Neural cell (in vitro differentiated cells): ENCODE measurements at regions not wholly inside any gene's neighbourhood (a gene's known extent, or its start where the extent isn't known, plus 50 kb on each side); places are given as distances from the start of the nearest gene placed in this dataset.
"Not testable (repeated sequence)": the region's sequence is repeated elsewhere in the genome, so short reads cannot be mapped to it uniquely, and the experiment has no call there.

ENCODE experiments used
- H2AFZ ChIP-seq: fragments of 200-600, 300-800 bp; sonication (generic), shearing (Covaris generic); 2 replicates; pipeline ENCODE4 v1.6.0; 2014; ENCODE audit warnings: low read depth, mild to moderate bottlenecking, antibody characterized with exemption, low read length, moderate library complexity
- H3F3A ChIP-seq: fragments of 200-600 bp; shearing (Covaris generic); 2 replicates; pipeline ENCODE4 v1.6.1; 2016; ENCODE audit warnings: mild to moderate bottlenecking, moderate library complexity, mixed read lengths, antibody characterized with exemption, low read length; ENCODE audit not compliant: insufficient read depth, poor library complexity, severe bottlenecking
- H3K27ac ChIP-seq: fragments of 200-600, 300-800 bp; sonication (generic), shearing (Covaris generic); 2 replicates; pipeline ENCODE4 v1.5.1; 2014; ENCODE audit warnings: mild to moderate bottlenecking, low read length, moderate library complexity
- H3K27me3 ChIP-seq: fragments of 300-800, 200-600 bp; sonication (generic), shearing (Covaris generic); 2 replicates; pipeline ENCODE4 v1.6.0; 2014; ENCODE audit warnings: mild to moderate bottlenecking, low read depth, low read length, moderate library complexity; ENCODE audit not compliant: insufficient read depth
- H3K36me3 ChIP-seq: fragments of 300-800, 200-600 bp; sonication (generic), shearing (Covaris generic); 2 replicates; pipeline ENCODE4 v1.5.1; 2014; ENCODE audit warnings: mild to moderate bottlenecking, antibody characterized with exemption, low read length, moderate library complexity; ENCODE audit not compliant: insufficient read depth
- H3K4me2 ChIP-seq: fragments of 300-800, 200-600 bp; sonication (generic), shearing (Covaris generic); 2 replicates; pipeline ENCODE4 v1.6.0; 2014; ENCODE audit warnings: mild to moderate bottlenecking, low read length
- H3K4me3 ChIP-seq: fragments of 300-800, 200-600 bp; sonication (generic), shearing (Covaris generic); 2 replicates; pipeline ENCODE4 v1.5.1; 2014; ENCODE audit warnings: mild to moderate bottlenecking, low read length, moderate library complexity
- H3K79me2 ChIP-seq: fragments of 200-600 bp; shearing (Covaris generic); replicated peaks from 2 replicates; pipeline ENCODE4 v1.6.0; 2014; ENCODE audit warnings: mild to moderate bottlenecking, low read length, moderate library complexity; ENCODE audit not compliant: insufficient read depth
- H3K9ac ChIP-seq: fragments of 300-800, 200-600 bp; sonication (generic), shearing (Covaris generic); 2 replicates; pipeline ENCODE4 v1.6.1; 2016; ENCODE audit warnings: mild to moderate bottlenecking, low read length, mixed read lengths
- H3K9me2 ChIP-seq: fragments of 200-600 bp; shearing (Covaris generic); 2 replicates; pipeline ENCODE4 v1.6.1; 2016; ENCODE audit warnings: mild to moderate bottlenecking, low read length, mixed read lengths; ENCODE audit not compliant: insufficient read depth
- H3K9me3 ChIP-seq: fragments of 200-600, 300-800 bp; sonication (generic), shearing (Covaris generic); 2 replicates; pipeline ENCODE4 v1.6.1; 2016; ENCODE audit warnings: mild to moderate bottlenecking, mixed run types, low read length, moderate library complexity, mixed read lengths
- H4K20me1 ChIP-seq: fragments of 200-600 bp; shearing (Covaris generic); 2 replicates; pipeline ENCODE4 v1.6.1; 2016; ENCODE audit warnings: mild to moderate bottlenecking, mixed run types; ENCODE audit not compliant: insufficient read depth
- EP300 ChIP-seq: fragments of 450-650 bp; conservative IDR thresholded peaks from 2 replicates; pipeline ENCODE4 v1.6.1; 2014; ENCODE audit warnings: antibody characterized with exemption, mild to moderate bottlenecking, moderate library complexity; ENCODE audit not compliant: poor library complexity, severe bottlenecking
- EZH2 ChIP-seq: fragments of 200-600, 300-800 bp; shearing (Covaris generic), sonication (generic); IDR thresholded peaks from 2 replicates; pipeline ENCODE4 v1.6.1; 2014; ENCODE audit warnings: antibody characterized with exemption, low read length, borderline replicate concordance, mild to moderate bottlenecking; ENCODE audit not compliant: insufficient read depth, poor library complexity, severe bottlenecking
- MXI1 ChIP-seq: fragments of 450-650 bp; conservative IDR thresholded peaks from 2 replicates; pipeline ENCODE4 v1.6.1; 2014; ENCODE audit warnings: antibody characterized with exemption, mild to moderate bottlenecking; ENCODE audit not compliant: poor library complexity, severe bottlenecking
- POLR2AphosphoS5 ChIP-seq: IDR thresholded peaks from 2 replicates; pipeline ENCODE4 v1.6.1; 2012
- RAD21 ChIP-seq: fragments of 450-650 bp; conservative IDR thresholded peaks from 2 replicates; pipeline ENCODE4 v1.6.1; 2014; ENCODE audit warnings: antibody characterized with exemption, mild to moderate bottlenecking, moderate library complexity
- SMC3 ChIP-seq: fragments of 450-650 bp; conservative IDR thresholded peaks from 2 replicates; pipeline ENCODE4 v1.6.1; 2014; ENCODE audit warnings: antibody characterized with exemption, mild to moderate bottlenecking, moderate library complexity; ENCODE audit not compliant: poor library complexity
- TAF1 ChIP-seq: IDR thresholded peaks from 2 replicates; pipeline ENCODE4 v1.6.1; 2012; ENCODE audit warnings: low read depth
- TF ChIP-seq, protein P1 (sequence below): fragments of 450-650 bp; IDR thresholded peaks from 2 replicates; pipeline ENCODE4 v1.5.1; 2014; ENCODE audit warnings: antibody characterized with exemption, mild to moderate bottlenecking, moderate library complexity; ENCODE audit not compliant: poor library complexity, severe bottlenecking
- TF ChIP-seq, protein P2 (sequence below): IDR thresholded peaks from 2 replicates; pipeline ENCODE4 v1.6.1; 2012; ENCODE audit warnings: borderline replicate concordance

DNA sequence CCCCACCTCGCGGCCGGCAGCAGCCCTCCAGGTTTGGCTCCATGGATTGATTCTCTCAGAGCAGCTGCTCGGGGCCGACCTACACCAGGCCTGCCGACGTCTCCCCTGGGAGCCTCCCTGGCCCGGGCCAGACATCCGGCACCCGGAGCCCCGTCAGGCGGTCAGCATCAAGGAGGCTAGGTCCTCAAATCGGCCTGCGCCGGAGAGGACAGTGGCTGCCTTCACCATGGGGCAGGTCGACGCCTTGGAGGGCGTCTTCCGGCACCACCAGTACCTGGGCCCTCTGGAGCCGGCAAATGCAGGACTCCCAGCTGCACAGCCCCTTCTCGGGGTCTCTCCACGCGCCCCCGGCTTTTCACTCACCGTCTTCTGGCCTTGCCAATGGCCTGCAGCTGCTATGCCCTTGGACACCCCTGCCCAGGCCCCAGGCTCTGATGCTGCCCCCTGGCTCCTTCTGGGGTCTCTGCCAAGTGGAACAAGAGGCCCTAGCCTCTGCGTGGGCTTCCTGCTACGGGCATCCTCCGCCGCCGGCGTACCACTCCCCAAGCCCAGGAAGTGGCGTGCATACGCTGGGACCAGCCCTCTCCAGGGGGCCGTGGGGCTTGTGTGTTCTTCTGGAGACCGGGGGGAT lies 341.8 kb downstream of the MAGEB5 start:
- Histone ChIP-seq H3K27ac (no peak overlapping the region), H3K27me3 (no peaks in the 10 kb centered on the region), H3K9me2 (no peaks in the 10 kb centered on the region), H3K9me3 (no peaks in the 10 kb centered on the region), H3K79me2 (no peaks in the 10 kb centered on the region), H3K9ac (no peak overlapping the region), H3F3A (no peaks in the 10 kb centered on the region), H3K4me3 (no peak overlapping the region), H4K20me1 (no peaks in the 10 kb centered on the region), H3K4me2 (no peak overlapping the region), H2AFZ (no peak overlapping the region), H3K36me3 (no peaks in the 10 kb centered on the region)
- TF ChIP-seq EP300: no peak
- TF ChIP-seq SMC3: no peak
- TF ChIP-seq, protein P1, sequence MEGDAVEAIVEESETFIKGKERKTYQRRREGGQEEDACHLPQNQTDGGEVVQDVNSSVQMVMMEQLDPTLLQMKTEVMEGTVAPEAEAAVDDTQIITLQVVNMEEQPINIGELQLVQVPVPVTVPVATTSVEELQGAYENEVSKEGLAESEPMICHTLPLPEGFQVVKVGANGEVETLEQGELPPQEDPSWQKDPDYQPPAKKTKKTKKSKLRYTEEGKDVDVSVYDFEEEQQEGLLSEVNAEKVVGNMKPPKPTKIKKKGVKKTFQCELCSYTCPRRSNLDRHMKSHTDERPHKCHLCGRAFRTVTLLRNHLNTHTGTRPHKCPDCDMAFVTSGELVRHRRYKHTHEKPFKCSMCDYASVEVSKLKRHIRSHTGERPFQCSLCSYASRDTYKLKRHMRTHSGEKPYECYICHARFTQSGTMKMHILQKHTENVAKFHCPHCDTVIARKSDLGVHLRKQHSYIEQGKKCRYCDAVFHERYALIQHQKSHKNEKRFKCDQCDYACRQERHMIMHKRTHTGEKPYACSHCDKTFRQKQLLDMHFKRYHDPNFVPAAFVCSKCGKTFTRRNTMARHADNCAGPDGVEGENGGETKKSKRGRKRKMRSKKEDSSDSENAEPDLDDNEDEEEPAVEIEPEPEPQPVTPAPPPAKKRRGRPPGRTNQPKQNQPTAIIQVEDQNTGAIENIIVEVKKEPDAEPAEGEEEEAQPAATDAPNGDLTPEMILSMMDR: no peak
- no peak for TF ChIP-seq TAF1
- TF ChIP-seq, protein P2, sequence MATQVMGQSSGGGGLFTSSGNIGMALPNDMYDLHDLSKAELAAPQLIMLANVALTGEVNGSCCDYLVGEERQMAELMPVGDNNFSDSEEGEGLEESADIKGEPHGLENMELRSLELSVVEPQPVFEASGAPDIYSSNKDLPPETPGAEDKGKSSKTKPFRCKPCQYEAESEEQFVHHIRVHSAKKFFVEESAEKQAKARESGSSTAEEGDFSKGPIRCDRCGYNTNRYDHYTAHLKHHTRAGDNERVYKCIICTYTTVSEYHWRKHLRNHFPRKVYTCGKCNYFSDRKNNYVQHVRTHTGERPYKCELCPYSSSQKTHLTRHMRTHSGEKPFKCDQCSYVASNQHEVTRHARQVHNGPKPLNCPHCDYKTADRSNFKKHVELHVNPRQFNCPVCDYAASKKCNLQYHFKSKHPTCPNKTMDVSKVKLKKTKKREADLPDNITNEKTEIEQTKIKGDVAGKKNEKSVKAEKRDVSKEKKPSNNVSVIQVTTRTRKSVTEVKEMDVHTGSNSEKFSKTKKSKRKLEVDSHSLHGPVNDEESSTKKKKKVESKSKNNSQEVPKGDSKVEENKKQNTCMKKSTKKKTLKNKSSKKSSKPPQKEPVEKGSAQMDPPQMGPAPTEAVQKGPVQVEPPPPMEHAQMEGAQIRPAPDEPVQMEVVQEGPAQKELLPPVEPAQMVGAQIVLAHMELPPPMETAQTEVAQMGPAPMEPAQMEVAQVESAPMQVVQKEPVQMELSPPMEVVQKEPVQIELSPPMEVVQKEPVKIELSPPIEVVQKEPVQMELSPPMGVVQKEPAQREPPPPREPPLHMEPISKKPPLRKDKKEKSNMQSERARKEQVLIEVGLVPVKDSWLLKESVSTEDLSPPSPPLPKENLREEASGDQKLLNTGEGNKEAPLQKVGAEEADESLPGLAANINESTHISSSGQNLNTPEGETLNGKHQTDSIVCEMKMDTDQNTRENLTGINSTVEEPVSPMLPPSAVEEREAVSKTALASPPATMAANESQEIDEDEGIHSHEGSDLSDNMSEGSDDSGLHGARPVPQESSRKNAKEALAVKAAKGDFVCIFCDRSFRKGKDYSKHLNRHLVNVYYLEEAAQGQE: no peak
- TF ChIP-seq EZH2: no peak
- TF ChIP-seq RAD21: no peak
- TF ChIP-seq MXI1: no peak
- no peak for TF ChIP-seq POLR2AphosphoS5

DNA sequence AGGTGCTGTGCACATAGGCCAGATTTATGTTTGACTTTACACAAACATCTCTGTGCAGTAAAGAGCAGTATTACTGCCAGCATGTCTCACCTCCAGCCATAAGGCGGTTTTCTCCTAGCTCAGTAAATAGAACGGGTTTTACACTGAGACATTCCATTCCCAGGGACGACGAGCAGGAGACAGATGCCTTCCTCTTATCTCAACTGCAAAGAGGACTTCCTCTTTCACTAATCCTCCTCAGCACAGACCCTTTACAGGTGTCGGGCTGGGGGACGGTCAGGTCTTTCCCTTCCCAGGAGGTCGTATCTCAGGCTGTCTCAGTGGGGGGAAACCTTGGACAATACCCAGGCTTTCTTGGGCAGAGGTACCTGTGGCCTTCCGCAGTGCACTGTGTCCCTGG lies 309.8 kb downstream of the MAGEB5 start:
- H3K4me3 ChIP-seq, H3K9ac ChIP-seq: not testable (repeated sequence)

DNA sequence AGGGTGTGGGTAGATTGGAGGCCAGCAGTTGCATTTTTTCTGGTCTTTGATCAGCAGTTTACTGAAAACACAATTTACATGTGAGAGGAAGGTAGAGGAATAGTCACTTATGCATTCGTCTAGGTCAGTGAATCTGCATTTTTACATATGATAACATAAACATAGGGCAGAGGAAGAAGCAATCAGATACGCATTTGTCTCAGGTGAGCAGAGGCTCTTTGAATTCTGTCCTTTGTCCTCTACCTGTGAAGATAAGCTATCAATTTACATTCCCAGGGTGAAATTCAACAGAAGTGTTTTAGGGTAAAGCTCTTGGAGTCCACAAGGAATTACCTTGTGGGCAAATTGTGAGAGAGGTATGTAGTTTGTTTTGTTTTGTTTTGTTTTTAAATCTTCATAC lies 306.5 kb downstream of the MAGEB5 start:
- H3K4me2 ChIP-seq: no peak overlapping the region
- no peaks in the 10 kb centered on the region for H3F3A ChIP-seq
- no peaks in the 10 kb centered on the region for H4K20me1 ChIP-seq
- no peaks in the 10 kb centered on the region for H3K79me2 ChIP-seq
- no peaks in the 10 kb centered on the region for H3K27me3 ChIP-seq
- no peak overlapping the region for H3K9ac ChIP-seq
- no peak for TF ChIP-seq TAF1
- no peak for TF ChIP-seq MXI1
- no peak overlapping the region for H3K27ac ChIP-seq
- no peaks in the 10 kb centered on the region for H3K9me2 ChIP-seq
- no peak overlapping the region for H3K4me3 ChIP-seq
- no peaks in the 10 kb centered on the region for H3K36me3 ChIP-seq
- no peak overlapping the region for H2AFZ ChIP-seq
- no peaks in the 10 kb centered on the region for H3K9me3 ChIP-seq

More for the DNA sequence above, 309.8 kb downstream of the MAGEB5 start:
- H2AFZ ChIP-seq, H3K79me2 ChIP-seq, H3K4me2 ChIP-seq, H4K20me1 ChIP-seq, H3F3A ChIP-seq, H3K9me2 ChIP-seq, H3K27me3 ChIP-seq, H3K27ac ChIP-seq, H3K9me3 ChIP-seq, H3K36me3 ChIP-seq: not testable (repeated sequence)
